Renal pelvis (tissue), 1 donor: ENCODE measurements at regions not wholly inside any gene's neighbourhood (a gene's known extent, or its start where the extent isn't known, plus 50 kb on each side); places are given as distances from the start of the nearest gene placed in this dataset.

Experiments used
- DNase-seq: peaks from one replicate; pipeline ENCODE4 v3.0.0-alpha.2; 2013

GRCh38 chr13:48888613-48889012 lies 87.1 kb upstream of the FNDC3A start:
- no peak for DNase-seq

DNA sequence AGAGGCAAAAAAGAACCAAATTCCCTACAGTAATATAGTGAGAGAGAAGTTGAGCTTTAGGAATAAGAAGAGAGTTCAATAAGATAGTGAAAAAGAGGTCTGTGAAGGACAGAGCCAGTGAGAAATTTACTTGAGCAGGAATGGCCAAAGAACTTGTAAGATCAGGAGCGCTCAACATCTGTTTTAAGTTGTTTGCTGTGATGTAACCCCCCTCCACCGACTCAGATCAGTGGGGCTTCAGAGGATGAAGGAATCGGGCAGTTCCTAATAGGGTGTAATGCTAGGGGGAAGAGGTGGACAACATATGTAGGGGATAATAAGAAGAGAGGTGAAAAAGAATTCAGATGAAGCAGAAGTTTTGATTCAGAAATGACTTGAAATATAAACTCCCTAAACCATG lies 85.3 kb upstream of the FNDC3A start:
- no peak for DNase-seq

DNA sequence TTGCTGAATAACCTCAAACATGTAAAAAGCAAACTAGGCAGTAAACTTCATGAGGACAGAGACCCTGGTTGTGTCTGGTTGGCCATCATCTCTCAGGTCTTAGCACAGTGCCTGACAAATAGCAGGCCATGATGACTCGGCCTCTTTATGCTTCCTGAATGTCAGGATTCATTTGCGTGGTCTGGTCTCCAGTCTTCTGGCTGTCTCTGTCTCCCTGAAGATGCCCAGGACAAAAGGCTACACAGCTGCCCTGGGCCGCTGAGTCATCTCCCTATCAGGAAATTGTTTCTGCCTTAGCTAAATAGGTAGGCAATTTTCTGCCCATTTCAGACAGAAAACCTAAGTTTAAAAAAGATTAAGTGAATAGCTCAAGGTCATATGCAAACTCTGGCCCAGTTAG lies 84.1 kb upstream of the FNDC3A start:
- no peak for DNase-seq

- no peak for DNase-seq
Observed at GRCh38 chr13:48892053-48892687, 83.5 kb upstream of the FNDC3A start.

DNA sequence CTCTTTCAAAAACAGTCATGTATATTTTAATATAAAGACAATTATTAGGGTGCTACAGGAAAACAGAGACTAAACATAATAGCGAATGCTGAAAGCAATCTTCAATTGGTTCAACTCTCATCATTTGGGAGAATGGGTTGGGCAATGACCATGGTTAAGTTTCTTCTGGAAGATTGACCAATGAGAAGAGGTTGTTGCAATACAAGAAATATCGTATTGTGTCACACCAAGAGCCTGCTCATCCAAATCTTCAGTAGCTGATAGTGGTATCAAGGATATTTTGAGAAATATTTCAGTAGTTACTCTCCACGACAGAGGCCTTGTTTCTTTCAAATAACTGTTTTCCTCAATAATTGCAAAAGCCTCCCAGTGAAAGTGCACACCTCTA lies 83.0 kb upstream of the FNDC3A start:
- no peak for DNase-seq

GRCh38 chr13:48896312-48896711 lies 79.4 kb upstream of the FNDC3A start:
- DNase-seq = no peak

GRCh38 chr13:48901781-48902180 lies 73.9 kb upstream of the FNDC3A start:
- no peak for DNase-seq

DNA sequence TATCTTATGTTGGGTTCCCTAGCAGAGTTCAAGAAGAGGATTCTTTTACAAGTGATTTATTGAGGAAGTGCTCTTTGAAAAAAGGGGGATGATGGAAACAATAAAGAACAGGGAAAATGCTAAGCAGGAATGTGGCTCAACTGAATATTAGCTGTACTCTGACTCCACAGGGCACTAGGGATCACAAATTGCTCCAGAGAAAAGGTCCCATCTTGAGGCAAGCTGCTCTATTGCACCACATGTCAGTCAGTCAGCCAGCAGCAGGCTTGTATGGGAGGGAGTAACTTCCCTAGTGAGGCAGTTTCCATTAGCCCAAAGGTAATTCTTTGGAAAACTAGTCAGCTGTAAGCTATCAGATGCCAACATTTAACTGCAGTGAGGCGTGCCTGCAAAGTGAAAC lies 73.3 kb upstream of the FNDC3A start:
- DNase-seq = no peak

- DNase-seq = no peak
Observed at GRCh38 chr13:48904668-48905290, 70.9 kb upstream of the FNDC3A start.

DNA sequence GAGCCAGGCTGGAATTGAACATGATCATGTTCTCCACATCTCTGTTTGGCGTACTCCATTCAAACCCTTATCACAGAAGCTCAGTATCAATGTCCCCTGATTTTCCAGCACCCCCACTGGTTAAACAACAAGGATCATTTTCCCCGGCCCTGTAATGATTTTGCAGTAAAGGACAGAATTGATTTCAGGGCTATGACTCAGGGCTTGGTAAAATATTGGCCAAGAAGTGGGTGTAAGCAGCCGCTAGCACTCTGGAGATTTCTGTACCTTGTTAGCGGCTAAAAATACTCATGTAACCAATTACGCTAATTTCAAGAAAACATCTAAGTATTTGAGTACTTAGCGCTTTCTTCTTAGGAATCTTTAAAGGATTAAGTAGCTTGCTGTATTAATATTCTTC lies 69.5 kb upstream of the FNDC3A start:
- DNase-seq = no peak

- no peak for DNase-seq
Observed at GRCh38 chr13:48908381-48909055, 67.2 kb upstream of the FNDC3A start.

DNA sequence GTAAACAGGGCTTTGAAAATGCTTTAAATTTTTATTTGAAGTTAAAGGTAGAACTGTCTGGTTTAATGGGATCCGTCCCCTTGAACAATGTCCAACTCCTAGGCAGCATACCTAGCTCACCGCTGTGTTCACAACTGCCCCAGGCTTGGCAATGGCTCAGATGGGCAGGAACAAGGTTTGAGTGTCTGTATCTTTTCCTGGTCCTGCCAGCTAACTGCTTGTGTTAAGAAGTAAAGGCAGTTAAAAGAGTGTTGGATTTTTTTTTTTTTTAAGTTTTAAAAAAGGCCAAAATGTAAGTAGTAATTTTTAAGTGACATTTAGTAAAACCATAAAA lies 66.7 kb upstream of the FNDC3A start:
- no peak for DNase-seq

GRCh38 chr13:48910686-48911085 lies 65.0 kb upstream of the FNDC3A start:
- no peak for DNase-seq

DNA sequence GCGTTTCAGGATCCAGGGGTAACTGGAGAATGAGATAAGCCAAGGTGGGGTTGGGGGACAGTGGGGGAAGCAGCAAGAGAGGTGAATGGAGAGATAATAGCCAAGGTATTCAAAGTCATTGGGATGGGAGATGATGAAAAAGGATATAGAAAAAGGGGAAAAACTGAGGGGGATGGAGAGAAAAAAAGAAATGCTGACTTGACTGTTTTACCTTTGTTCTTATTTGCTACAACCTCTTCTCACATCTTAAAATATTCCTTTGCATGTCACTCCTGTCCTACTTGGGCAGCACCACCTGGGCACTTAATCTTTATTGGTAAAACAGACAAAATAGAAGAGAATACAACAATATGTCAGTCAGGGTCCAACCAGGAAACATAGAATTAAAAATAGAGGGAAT lies 56.0 kb upstream of the FNDC3A start:
- no peak for DNase-seq

DNA sequence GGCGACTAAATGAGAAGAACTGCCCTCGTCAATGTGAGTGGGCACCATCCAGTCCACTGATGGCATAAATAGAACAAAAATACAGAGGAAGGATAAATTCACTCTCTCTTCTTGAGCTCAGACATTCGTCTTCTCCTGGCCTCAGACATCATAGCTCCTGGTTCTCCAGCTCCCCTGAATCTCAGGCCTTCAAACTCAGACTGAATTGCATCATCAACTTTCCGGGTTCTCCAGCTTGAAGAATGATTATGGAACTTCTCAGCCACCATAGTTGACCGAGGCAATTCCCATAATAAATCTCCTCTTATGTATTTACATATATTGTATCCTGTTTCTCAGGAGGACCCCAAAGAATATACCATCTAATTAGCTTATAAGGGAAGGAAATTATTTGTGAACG lies 55.0 kb upstream of the FNDC3A start:
- DNase-seq = no peak

DNA sequence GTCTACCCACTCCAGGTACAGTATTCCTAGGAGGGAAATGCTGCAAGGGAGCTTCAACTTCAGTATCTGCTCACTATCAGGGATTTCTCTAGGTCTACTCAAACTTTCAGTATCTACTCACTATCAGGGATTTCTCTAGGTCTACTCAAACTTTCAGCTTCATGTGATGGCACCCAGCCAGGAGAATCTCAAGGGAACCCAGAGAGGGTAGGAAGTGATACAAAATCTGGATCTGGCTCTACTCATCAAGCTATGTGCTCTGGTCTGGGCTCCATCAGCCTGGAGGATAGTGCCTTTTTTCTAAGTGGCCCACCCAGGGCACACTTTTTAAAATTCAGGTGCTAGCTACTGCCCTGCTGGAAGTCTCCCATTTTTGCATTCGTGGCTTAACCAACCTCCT lies 52.3 kb upstream of the FNDC3A start:
- no peak for DNase-seq

GRCh38 chr13:48925001-48925400 lies 50.7 kb upstream of the FNDC3A start:
- no peak for DNase-seq
